EH (cell line): ENCODE measurements at regions not wholly inside any gene's neighbourhood (a gene's known extent, or its start where the extent isn't known, plus 50 kb on each side); places are given as distances from the start of the nearest gene placed in this dataset.

Source experiments
- DNase-seq: peaks from one replicate; pipeline ENCODE4 v3.0.0-alpha.2; 2015; ENCODE audit warnings: low read depth

- DNase-seq: no peak
Measured at GRCh38 chrX:108833993-108834392, 97.6 kb upstream of the IRS4 start.

DNA sequence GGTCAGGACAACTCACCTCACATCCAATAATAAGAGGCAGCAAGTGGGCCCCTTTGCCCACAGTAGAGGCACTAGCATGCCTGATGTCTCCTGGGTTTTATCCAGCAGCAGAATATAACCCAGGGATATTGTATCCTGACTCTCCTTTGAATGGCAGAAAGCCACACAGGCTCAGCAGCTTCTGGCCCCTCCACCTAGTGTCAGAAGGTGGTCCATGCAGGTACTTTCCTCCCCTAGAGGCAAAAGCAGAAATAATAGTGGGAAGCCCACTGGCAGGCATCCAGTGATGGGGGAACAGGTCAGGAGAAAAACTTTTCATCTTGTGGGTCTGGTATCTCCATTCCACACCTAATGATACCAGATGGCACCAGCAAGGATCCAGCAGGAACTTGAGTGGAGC is 75.5 kb upstream of the IRS4 start:
- DNase-seq: no peak

DNA sequence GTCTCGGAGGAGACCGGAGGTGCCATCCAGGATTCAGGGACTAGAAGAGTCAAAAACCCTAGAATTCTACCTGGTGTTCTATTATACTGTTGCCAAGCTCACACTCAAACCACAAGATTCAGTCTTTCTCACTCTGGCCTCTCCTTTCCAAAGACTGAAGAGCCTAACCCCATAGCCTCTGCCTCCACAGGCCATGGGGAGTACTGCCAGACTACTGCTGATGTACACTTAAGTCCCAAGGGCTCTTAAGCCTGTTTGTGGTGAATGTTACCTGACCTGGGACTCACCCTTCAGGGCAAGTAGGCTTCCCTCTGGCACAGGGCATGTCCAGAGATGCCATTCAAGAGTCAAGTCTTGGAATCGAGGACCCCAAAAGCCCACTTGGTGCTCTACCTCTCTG is 58.9 kb upstream of the IRS4 start:
- no peak for DNase-seq
